ENCODE measurements at regions not wholly inside any gene's neighbourhood (a gene's known extent, or its start where the extent isn't known, plus 50 kb on each side); places are given as distances from the start of the nearest gene placed in this dataset.

DNA sequence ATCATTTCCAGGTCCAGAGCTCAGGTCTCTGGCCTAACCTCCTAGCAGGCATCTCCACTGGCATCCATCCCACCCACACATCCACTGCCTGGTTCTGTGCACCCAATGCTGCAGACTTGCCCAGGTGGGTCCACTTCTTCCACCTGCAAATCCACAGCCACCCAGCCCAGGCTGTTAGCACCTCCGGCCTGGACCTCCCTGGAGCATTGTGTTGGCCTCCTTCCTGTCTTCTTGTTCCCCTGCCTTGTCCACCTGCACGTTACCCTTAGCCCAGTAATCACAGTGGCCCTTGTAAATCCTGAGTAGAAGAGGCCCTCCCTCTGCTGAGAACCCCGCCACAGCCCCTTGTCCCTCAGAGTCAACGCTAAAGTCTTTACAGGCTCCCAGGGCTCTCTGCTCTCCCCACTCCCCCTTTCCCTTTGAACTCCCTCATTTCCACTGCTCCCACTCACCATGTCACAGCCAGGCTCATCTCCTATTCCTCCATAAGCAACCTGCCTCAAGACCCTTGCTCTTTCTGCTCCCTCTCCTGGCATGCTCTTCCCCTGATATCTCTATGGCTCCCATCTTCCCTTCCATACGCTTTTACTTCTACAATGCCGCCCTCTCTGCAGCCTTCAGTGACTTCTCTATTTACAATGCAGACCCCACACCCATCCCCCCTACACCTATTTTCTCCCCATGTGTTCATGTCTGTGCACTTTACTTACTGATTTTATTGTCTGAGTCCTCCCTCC is 288.8 kb downstream of the FOXL1 start:
- TF ChIP-seq, protein P1, sequence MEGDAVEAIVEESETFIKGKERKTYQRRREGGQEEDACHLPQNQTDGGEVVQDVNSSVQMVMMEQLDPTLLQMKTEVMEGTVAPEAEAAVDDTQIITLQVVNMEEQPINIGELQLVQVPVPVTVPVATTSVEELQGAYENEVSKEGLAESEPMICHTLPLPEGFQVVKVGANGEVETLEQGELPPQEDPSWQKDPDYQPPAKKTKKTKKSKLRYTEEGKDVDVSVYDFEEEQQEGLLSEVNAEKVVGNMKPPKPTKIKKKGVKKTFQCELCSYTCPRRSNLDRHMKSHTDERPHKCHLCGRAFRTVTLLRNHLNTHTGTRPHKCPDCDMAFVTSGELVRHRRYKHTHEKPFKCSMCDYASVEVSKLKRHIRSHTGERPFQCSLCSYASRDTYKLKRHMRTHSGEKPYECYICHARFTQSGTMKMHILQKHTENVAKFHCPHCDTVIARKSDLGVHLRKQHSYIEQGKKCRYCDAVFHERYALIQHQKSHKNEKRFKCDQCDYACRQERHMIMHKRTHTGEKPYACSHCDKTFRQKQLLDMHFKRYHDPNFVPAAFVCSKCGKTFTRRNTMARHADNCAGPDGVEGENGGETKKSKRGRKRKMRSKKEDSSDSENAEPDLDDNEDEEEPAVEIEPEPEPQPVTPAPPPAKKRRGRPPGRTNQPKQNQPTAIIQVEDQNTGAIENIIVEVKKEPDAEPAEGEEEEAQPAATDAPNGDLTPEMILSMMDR (IDR thresholded peaks at IDR 0.05; ENCODE audit: low read depth, low read length, missing input control), result no peak
- TF ChIP-seq, protein P2, sequence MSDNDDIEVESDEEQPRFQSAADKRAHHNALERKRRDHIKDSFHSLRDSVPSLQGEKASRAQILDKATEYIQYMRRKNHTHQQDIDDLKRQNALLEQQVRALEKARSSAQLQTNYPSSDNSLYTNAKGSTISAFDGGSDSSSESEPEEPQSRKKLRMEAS (IDR thresholded peaks at IDR 0.05), result no peak
- TF ChIP-seq HNF4A (conservative IDR thresholded peaks at IDR 0.05) (no peak), JUND (IDR thresholded peaks at IDR 0.05) (no peak), TAF1 (conservative IDR thresholded peaks at IDR 0.05) (no peak), EGR1 (IDR thresholded peaks at IDR 0.05; ENCODE audit: low read depth in 2 of 2) (no peak), YY1 (IDR thresholded peaks at IDR 0.05) (no peak), FOXA1 (IDR thresholded peaks at IDR 0.05) (no peak)

Data from liver (tissue), 3 donors.